Cardiac fibroblast (primary cell): ENCODE measurements at regions not wholly inside any gene's neighbourhood (a gene's known extent, or its start where the extent isn't known, plus 50 kb on each side); places are given as distances from the start of the nearest gene placed in this dataset.

Source experiments
- DNase-seq, 2 donors: peaks; one replicate each; pipeline versions ENCODE4 v3.0.0 to v3.0.0-alpha.2; 2010; ENCODE audit warnings: low read depth in 2 of 2
- H3K4me3 ChIP-seq, 2 donors: replicated peaks in 1 of 2; 1 replicate in 1 of 2; 2 replicates in 1 of 2; pipeline ENCODE4 v1.5.1; 2011; ENCODE audit warnings: low read depth in 2 of 2, low read length in 2 of 2, mild to moderate bottlenecking in 2 of 2, moderate library complexity in 1 of 2
- TF ChIP-seq, protein P1 (sequence below): IDR thresholded peaks from one replicate; pipeline ENCODE4 v1.5.1; 2011; ENCODE audit warnings: low read depth, mild to moderate bottlenecking, low read length, inconsistent platforms

GRCh38 chr18:52008736-52009135 lies 331.3 kb upstream of the DCC start:
- TF ChIP-seq, protein P1, sequence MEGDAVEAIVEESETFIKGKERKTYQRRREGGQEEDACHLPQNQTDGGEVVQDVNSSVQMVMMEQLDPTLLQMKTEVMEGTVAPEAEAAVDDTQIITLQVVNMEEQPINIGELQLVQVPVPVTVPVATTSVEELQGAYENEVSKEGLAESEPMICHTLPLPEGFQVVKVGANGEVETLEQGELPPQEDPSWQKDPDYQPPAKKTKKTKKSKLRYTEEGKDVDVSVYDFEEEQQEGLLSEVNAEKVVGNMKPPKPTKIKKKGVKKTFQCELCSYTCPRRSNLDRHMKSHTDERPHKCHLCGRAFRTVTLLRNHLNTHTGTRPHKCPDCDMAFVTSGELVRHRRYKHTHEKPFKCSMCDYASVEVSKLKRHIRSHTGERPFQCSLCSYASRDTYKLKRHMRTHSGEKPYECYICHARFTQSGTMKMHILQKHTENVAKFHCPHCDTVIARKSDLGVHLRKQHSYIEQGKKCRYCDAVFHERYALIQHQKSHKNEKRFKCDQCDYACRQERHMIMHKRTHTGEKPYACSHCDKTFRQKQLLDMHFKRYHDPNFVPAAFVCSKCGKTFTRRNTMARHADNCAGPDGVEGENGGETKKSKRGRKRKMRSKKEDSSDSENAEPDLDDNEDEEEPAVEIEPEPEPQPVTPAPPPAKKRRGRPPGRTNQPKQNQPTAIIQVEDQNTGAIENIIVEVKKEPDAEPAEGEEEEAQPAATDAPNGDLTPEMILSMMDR: no peak
- H3K4me3 ChIP-seq: no peak overlapping the region

DNA sequence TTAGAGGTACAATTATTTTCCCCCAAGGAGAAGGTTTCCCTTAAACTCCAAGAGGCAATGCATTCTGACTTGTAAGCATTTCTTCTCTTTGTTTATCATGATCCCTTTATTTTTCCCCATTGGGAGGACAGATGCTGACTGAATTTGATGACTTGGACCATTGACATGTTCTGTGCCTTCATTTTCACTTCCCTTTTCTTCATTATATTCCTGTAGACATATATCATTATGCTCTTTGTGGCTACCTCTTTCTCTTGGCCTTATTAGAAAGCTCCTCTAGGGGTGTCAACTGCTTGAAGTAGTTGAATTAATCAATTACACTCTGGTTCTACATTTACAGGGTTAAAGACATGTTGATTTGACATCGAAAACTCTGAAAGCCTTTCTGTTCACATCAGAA lies 330.0 kb upstream of the DCC start:
- no peak overlapping the region for H3K4me3 ChIP-seq
- TF ChIP-seq, protein P1: no peak
- no peak for DNase-seq

More at GRCh38 chr18:52008736-52009135, 331.3 kb upstream of the DCC start:
- no peak for DNase-seq

GRCh38 chr18:52045946-52046675 lies 293.9 kb upstream of the DCC start:
- no peak overlapping the region for H3K4me3 ChIP-seq
- DNase-seq: no peak
- TF ChIP-seq, protein P1: no peak

DNA sequence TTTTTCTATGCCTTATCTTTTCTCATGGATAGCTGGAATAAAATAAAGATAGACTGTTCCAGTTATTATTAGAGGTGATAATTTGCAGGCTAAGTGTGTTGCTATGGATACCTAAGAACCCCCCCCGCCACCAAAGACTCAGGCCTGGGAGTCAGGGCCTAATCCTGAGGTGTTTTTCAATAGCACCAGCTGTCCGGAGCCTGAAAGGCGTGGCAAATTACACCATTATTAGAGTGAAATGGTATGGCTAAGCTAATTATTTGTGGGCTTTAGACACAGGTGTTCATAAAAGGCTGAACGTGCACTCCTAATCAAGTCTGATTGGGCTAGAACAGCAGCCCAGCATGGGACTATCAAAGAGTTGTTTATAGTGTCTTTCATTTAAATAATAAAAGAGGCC lies 293.2 kb upstream of the DCC start:
- DNase-seq: no peak
- no peak overlapping the region for H3K4me3 ChIP-seq
- TF ChIP-seq, protein P1: no peak

DNA sequence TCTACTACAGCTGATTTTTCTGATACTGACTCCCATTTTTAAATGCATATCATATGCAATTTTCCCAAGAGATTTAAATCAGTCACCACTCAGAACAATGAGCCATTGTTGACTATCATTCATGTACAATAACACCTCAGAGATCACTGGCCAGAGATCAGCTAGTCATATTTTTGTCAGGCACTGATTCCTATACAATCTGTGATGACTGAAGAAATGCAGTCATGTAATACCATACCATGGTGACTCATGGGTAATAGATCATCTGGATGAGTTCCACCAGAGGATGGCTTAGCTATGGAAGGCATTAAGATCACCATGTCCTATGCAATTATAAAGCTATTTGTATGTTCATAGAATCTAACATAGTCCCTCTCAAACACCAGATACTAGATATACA lies 285.7 kb upstream of the DCC start:
- no peak overlapping the region for H3K4me3 ChIP-seq
- TF ChIP-seq, protein P1: no peak
- no peak for DNase-seq

GRCh38 chr18:52060607-52061304 lies 279.2 kb upstream of the DCC start:
- TF ChIP-seq, protein P1: no peak
- DNase-seq: no peak
- H3K4me3 ChIP-seq: no peak overlapping the region
